GM21423 (cell line): ENCODE measurements at regions not wholly inside any gene's neighbourhood (a gene's known extent, or its start where the extent isn't known, plus 50 kb on each side); places are given as distances from the start of the nearest gene placed in this dataset.

Experiments
- ATAC-seq: cut with Tn5 transposase; IDR thresholded peaks from one replicate; pipeline ENCODE4 v1.9.1; 2021; ENCODE audit warnings: mild to moderate bottlenecking, moderate library complexity; ENCODE audit not compliant: unreplicated experiment

GRCh38 chr11:37704791-37705190 is 1106.8 kb upstream of the RAG2 start:
- no peak for ATAC-seq

GRCh38 chr11:37699644-37700043 is 1101.6 kb upstream of the RAG2 start:
- ATAC-seq: no peak

- no peak for ATAC-seq
These were observed 1097.2 kb upstream of the RAG2 start for GRCh38 chr11:37695283-37695682.

GRCh38 chr11:37689951-37690350 is 1091.9 kb upstream of the RAG2 start:
- no peak for ATAC-seq

- no peak for ATAC-seq
These were observed 1090.4 kb upstream of the RAG2 start for GRCh38 chr11:37688456-37688855.

- ATAC-seq: no peak
These were observed 1089.1 kb upstream of the RAG2 start for GRCh38 chr11:37687130-37687529.

GRCh38 chr11:37671321-37671720 is 1073.3 kb upstream of the RAG2 start:
- ATAC-seq: no peak

- no peak for ATAC-seq
These were observed 1068.9 kb upstream of the RAG2 start for GRCh38 chr11:37666960-37667359.

GRCh38 chr11:37657645-37658044 is 1059.6 kb upstream of the RAG2 start:
- ATAC-seq: no peak

- no peak for ATAC-seq
These were observed 1049.7 kb upstream of the RAG2 start for GRCh38 chr11:37647767-37648166.

GRCh38 chr11:37643968-37644367 is 1045.9 kb upstream of the RAG2 start:
- no peak for ATAC-seq

GRCh38 chr11:37642296-37642695 is 1044.3 kb upstream of the RAG2 start:
- no peak for ATAC-seq

- ATAC-seq: no peak
These were observed 1034.7 kb upstream of the RAG2 start for GRCh38 chr11:37632748-37633147.

- no peak for ATAC-seq
These were observed 1032.8 kb upstream of the RAG2 start for GRCh38 chr11:37630866-37631265.

GRCh38 chr11:37623778-37624177 is 1025.7 kb upstream of the RAG2 start:
- no peak for ATAC-seq

- ATAC-seq: no peak
These were observed 1023.6 kb upstream of the RAG2 start for GRCh38 chr11:37621662-37622061.

- ATAC-seq: no peak
These were observed 1018.3 kb upstream of the RAG2 start for GRCh38 chr11:37616291-37616690.

GRCh38 chr11:37613031-37613430 is 1015.0 kb upstream of the RAG2 start:
- no peak for ATAC-seq

- ATAC-seq: no peak
These were observed 1014.1 kb upstream of the RAG2 start for GRCh38 chr11:37612146-37612545.

GRCh38 chr11:37605229-37605628 is 1007.2 kb upstream of the RAG2 start:
- no peak for ATAC-seq

GRCh38 chr11:37598381-37598780 is 1000.3 kb upstream of the RAG2 start:
- no peak for ATAC-seq

GRCh38 chr11:37597776-37598175 is 999.7 kb upstream of the RAG2 start:
- no peak for ATAC-seq

GRCh38 chr11:37595845-37596244 is 997.8 kb upstream of the RAG2 start:
- no peak for ATAC-seq

GRCh38 chr11:37574361-37574760 is 976.3 kb upstream of the RAG2 start:
- ATAC-seq: no peak
